ENCODE measurements at regions not wholly inside any gene's neighbourhood (a gene's known extent, or its start where the extent isn't known, plus 50 kb on each side); places are given as distances from the start of the nearest gene placed in this dataset.

DNA sequence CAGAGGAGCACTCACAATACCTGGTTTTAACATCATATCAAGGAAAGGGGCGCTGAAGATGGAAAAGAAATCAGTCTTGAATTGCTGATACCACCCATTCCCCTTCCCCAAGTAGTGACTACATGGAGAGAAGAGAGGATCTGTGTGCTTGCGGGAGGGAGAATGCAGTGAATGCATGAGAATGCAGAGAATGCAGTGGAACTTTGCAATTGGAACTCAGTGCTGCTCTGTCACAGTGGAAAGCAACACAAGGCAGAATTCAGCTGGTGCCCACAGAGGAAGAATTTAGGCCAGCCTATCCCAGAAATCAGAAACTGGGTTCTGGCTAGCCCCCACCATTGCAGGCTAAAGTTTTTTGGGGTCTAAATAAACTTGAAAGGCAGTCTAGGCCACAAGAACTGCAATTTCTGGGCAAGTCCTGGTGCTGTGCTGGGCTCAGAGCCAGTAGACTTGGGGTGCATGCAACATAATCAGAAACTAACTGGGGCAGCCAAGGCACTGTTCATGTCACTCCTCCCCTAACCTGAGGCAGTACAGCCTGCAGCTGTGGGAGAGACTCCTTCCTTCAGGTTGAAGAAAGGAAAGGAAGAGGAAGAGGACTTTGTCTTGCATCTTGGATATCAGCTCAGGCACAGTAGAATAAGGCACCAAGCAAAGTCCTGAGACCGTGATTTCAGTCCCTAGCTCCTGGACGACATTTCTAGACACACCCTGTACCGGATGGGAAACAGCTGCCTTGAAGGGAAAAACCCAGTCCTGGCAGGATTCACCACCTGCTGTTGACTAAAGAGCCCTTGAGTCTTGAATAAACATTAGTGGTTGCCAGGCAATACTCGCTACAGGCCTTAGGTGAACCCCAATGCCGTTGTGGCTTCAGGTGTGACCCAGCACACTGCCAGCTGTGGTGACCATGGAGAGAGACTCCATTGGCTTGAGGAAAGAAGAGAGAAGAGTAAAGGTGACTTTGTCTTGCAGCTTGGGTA lies 329.3 kb downstream of the TBL1XR1 start:
- peak; percentile 77 to 81 for DNase-seq
- Histone ChIP-seq H3K9me3 (no peaks in the 10 kb centered on the region), H3K4me1 (peaks cover 0 to 17% of the 10 kb centered on the region in 2 donors), H3K4me3 (replicated peaks in 1 of 3) (no peak overlapping the region), H3K27ac (peak overlapping the region; percentile 6 to 20 (median 19)), H3K36me3 (no peaks in the 10 kb centered on the region), H3K27me3 (no peaks in the 10 kb centered on the region)
- intact Hi-C loops (cut with DNase I) = no loop called here
- TF ChIP-seq POLR2A (IDR thresholded peaks at IDR 0.05) = no peak
- TF ChIP-seq CTCF (IDR thresholded peaks at IDR 0.05) = no peak
- 43 to 46% methylated on average over 7 of the region's 7 CpGs for WGBS, 2 donors

DNA sequence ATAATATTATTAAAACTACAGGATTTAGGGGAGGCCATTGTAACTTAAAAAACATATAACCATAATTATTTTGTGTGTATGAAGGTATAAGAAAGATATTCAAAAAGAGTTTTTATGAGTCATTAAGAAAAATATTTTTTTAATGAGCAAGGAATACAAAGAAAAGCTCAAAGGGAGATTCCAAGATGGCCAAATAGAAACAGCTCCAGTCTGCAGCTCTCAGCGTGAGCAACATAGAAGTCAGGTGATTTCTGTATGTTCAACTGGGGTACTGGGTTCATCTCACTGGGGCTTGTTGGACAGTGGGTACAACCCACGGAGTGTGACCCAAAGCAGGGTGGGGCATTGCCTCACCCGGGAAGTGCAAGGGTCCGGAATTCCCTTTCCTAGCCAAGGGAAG lies 336.1 kb downstream of the TBL1XR1 start:
- H3K27me3 ChIP-seq = no peaks in the 10 kb centered on the region
- TF ChIP-seq CTCF (IDR thresholded peaks at IDR 0.05) (no peak), POLR2A (IDR thresholded peaks at IDR 0.05) (no peak)
- H3K4me1 ChIP-seq = no peaks in the 10 kb centered on the region
- H3K36me3 ChIP-seq = no peaks in the 10 kb centered on the region
- intact Hi-C loops (cut with DNase I) = no loop called here
- H3K4me3 ChIP-seq (replicated peaks in 1 of 3) = no peak overlapping the region
- no peak for DNase-seq
- no peaks in the 10 kb centered on the region for H3K9me3 ChIP-seq
- H3K27ac ChIP-seq = no peak overlapping the region
- WGBS, 2 donors = 91 to 96% methylated on average over 4 of the region's 4 CpGs

DNA sequence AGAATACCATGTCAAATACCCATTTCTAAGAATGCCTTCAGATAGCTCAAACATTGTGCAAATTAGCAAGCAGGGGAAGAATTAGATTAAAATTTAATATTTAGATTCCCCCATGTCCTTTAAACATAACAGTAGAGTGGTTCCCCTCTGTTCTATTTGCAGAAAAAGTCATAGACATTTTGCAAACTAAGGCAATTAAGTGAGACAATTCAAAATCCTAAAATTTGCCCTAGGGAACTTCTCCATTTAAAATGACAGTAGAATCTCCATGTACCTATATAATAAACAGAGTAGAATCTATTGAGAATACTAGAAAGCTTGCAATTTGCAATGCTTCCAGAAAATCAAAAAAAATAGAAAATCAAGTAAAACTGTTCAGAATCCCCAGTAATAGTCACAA lies 340.6 kb downstream of the TBL1XR1 start:
- Histone ChIP-seq H3K4me3 (replicated peaks in 1 of 3) (no peak overlapping the region), H3K27me3 (no peaks in the 10 kb centered on the region), H3K4me1 (no peaks in the 10 kb centered on the region), H3K36me3 (no peaks in the 10 kb centered on the region), H3K27ac (no peak overlapping the region), H3K9me3 (no peaks in the 10 kb centered on the region)
- no peak for DNase-seq
- intact Hi-C loops (cut with DNase I) = no loop called here
- TF ChIP-seq POLR2A (IDR thresholded peaks at IDR 0.05) (no peak), CTCF (IDR thresholded peaks at IDR 0.05) (no peak)

- no peaks in the 10 kb centered on the region for H3K36me3 ChIP-seq
- no peak overlapping the region for H3K27ac ChIP-seq
- DNase-seq = no peak
- H3K9me3 ChIP-seq = no peaks in the 10 kb centered on the region
- intact Hi-C loops (cut with DNase I) = no loop called here
- H3K27me3 ChIP-seq = no peaks in the 10 kb centered on the region
- no peak for TF ChIP-seq POLR2A (IDR thresholded peaks at IDR 0.05)
- TF ChIP-seq CTCF (IDR thresholded peaks at IDR 0.05) = no peak
- H3K4me3 ChIP-seq (replicated peaks in 1 of 3) = no peak overlapping the region
- H3K4me1 ChIP-seq = no peaks in the 10 kb centered on the region
- WGBS, 2 donors = 81 to 89% methylated on average over 2 of the region's 2 CpGs
Observed at GRCh38 chr3:176855901-176856486, 341.3 kb downstream of the TBL1XR1 start.

- intact Hi-C loops (cut with DNase I) = no loop called here
- Histone ChIP-seq H3K4me1 (no peaks in the 10 kb centered on the region), H3K27ac (no peak overlapping the region), H3K4me3 (replicated peaks in 1 of 3) (no peak overlapping the region), H3K9me3 (no peaks in the 10 kb centered on the region), H3K27me3 (no peaks in the 10 kb centered on the region), H3K36me3 (no peaks in the 10 kb centered on the region)
- 69 to 70% methylated on average over 4 of the region's 4 CpGs for WGBS, 2 donors
- DNase-seq = no peak
- TF ChIP-seq CTCF (IDR thresholded peaks at IDR 0.05) (no peak), POLR2A (IDR thresholded peaks at IDR 0.05) (no peak)
Observed at GRCh38 chr3:176855213-176855612, 342.1 kb downstream of the TBL1XR1 start.

Data from thyroid gland (tissue), 4 donors.